H1 (cell line): ENCODE measurements at regions not wholly inside any gene's neighbourhood (a gene's known extent, or its start where the extent isn't known, plus 50 kb on each side); places are given as distances from the start of the nearest gene placed in this dataset.

ENCODE experiments used
- CHD2 ChIP-seq: IDR thresholded peaks from 2 replicates; pipeline ENCODE4 v1.6.1; 2012; ENCODE audit warnings: low read length, improper control_type of control experiment
- HDAC2 ChIP-seq, 2 experiments: fragments of 300-600 bp in 1 of 2; sonication (generic) in 1 of 2; IDR thresholded peaks; 2 replicates each; pipeline ENCODE4 v1.6.1; 2011 to 2012; ENCODE audit warnings: low read depth in 2 of 2, low read length in 2 of 2, mild to moderate bottlenecking in 2 of 2, moderate library complexity in 2 of 2, borderline replicate concordance in 1 of 2, inconsistent platforms in 1 of 2
- SUZ12 ChIP-seq: fragments of 200-600 bp; sonication (generic); IDR thresholded peaks from 2 replicates; pipeline ENCODE4 v1.6.1; 2012; ENCODE audit warnings: mild to moderate bottlenecking, inconsistent platforms, low read length, moderate library complexity, mixed read lengths
- TF ChIP-seq, protein P1 (sequence below), 3 experiments: IDR thresholded peaks; 1 replicate in 2 of 3; 2 replicates in 1 of 3; pipeline versions ENCODE4 v1.5.1 to v1.6.1; 2011; ENCODE audit warnings: low read length in 3 of 3, mild to moderate bottlenecking in 3 of 3, inconsistent platforms in 2 of 3, low read depth in 1 of 3, moderate library complexity in 1 of 3; ENCODE audit not compliant: insufficient read depth in 1 of 3; ENCODE audit errors: control extremely low read depth in 1 of 3

DNA sequence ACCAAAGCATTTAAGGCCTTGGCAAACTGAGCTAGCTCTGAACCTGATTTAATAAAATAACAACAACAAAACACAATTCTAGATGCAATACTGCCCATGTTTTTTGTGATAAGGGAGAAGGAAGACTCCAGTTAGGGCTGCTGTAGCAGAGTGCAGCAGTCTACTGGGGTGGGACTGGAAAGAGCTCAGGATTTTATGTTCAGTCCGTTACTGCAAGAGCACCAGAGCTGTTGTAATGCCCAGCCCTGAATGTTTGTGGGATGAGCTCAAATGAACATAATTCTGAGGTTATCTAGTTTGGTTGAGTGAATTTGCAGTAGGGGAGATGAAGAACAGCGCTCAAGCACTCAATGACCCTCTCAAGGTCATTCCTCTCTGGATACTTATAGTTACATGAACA lies 743.8 kb downstream of the FAT4 start:
- TF ChIP-seq CHD2 (no peak), SUZ12 (no peak), HDAC2 (IDR thresholded peaks at IDR 0.05; ENCODE audit: borderline replicate concordance in 1 of 2, low read depth in 2 of 2, low read length in 2 of 2) (no peak)
- TF ChIP-seq, protein P1, sequence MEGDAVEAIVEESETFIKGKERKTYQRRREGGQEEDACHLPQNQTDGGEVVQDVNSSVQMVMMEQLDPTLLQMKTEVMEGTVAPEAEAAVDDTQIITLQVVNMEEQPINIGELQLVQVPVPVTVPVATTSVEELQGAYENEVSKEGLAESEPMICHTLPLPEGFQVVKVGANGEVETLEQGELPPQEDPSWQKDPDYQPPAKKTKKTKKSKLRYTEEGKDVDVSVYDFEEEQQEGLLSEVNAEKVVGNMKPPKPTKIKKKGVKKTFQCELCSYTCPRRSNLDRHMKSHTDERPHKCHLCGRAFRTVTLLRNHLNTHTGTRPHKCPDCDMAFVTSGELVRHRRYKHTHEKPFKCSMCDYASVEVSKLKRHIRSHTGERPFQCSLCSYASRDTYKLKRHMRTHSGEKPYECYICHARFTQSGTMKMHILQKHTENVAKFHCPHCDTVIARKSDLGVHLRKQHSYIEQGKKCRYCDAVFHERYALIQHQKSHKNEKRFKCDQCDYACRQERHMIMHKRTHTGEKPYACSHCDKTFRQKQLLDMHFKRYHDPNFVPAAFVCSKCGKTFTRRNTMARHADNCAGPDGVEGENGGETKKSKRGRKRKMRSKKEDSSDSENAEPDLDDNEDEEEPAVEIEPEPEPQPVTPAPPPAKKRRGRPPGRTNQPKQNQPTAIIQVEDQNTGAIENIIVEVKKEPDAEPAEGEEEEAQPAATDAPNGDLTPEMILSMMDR (IDR thresholded peaks at IDR 0.05; ENCODE audit: control extremely low read depth in 1 of 3, insufficient read depth in 1 of 3, low read depth in 1 of 3, low read length in 3 of 3): no peak
